Natural killer cell (primary cell): ENCODE measurements at regions not wholly inside any gene's neighbourhood (a gene's known extent, or its start where the extent isn't known, plus 50 kb on each side); places are given as distances from the start of the nearest gene placed in this dataset.

Experiments used
- ATAC-seq, 3 donors: fragments of 150-1000 bp in 2 of 3; fragments of 200-7000 bp in 1 of 3; cut with Tn5 transposase; 1 replicate in 1 of 3; 2 replicates in 2 of 3; pipeline ENCODE4 v1.10.0; 2021; ENCODE audit warnings: mild to moderate bottlenecking in 2 of 3, moderate library complexity in 2 of 3
- DNase-seq, 2 donors: peaks; one replicate each; pipeline versions ENCODE4 v3.0.0 to v3.0.0-alpha.2; 2013 to 2021; ENCODE audit warnings: mixed read lengths in 1 of 2
- H3K27ac ChIP-seq: one replicate; pipeline ENCODE4 v1.5.1; 2013; ENCODE audit warnings: mild to moderate bottlenecking, low read length
- H3K27me3 ChIP-seq: one replicate; pipeline ENCODE4 v1.6.1; 2013; ENCODE audit warnings: low read length; ENCODE audit not compliant: control insufficient read depth, insufficient read depth
- H3K36me3 ChIP-seq: one replicate; pipeline ENCODE4 v1.6.1; 2013; ENCODE audit warnings: low read length; ENCODE audit not compliant: control insufficient read depth, insufficient read depth
- H3K4me1 ChIP-seq: one replicate; pipeline ENCODE4 v1.6.1; 2013; ENCODE audit warnings: low read length; ENCODE audit not compliant: control insufficient read depth, insufficient read depth
- H3K4me3 ChIP-seq: one replicate; pipeline ENCODE4 v1.5.1; 2013; ENCODE audit warnings: low read length
- H3K9me3 ChIP-seq: one replicate; pipeline ENCODE4 v1.6.1; 2013; ENCODE audit warnings: low read length; ENCODE audit not compliant: control insufficient read depth, insufficient read depth
- H3K27ac Mint-ChIP-seq, 2 donors: one replicate each; pipeline ENCODE4 v1.8.0; 2022; ENCODE audit warnings: mild to moderate bottlenecking in 2 of 2, mixed read lengths in 2 of 2, moderate library complexity in 1 of 2
- H3K27me3 Mint-ChIP-seq, 2 donors: one replicate each; pipeline ENCODE4 v1.8.0; 2022; ENCODE audit warnings: low read depth in 2 of 2, mixed read lengths in 2 of 2
- H3K36me3 Mint-ChIP-seq: one replicate; pipeline ENCODE4 v1.8.0; 2022; ENCODE audit warnings: mixed read lengths
- H3K4me1 Mint-ChIP-seq, 2 donors: one replicate each; pipeline ENCODE4 v1.8.0; 2022; ENCODE audit warnings: mixed read lengths in 2 of 2
- H3K4me3 Mint-ChIP-seq: one replicate; pipeline ENCODE4 v1.8.0; 2022; ENCODE audit warnings: mild to moderate bottlenecking, moderate library complexity, mixed read lengths
- H3K9me3 Mint-ChIP-seq, 2 donors: one replicate each; pipeline ENCODE4 v1.8.0; 2022; ENCODE audit warnings: mixed read lengths in 2 of 2
- WGBS: methylation state at CpG from one replicate; pipeline ENCODE4 v1.1.7; 2013; ENCODE audit warnings: missing lambda C conversion rate; ENCODE audit not compliant: insufficient coverage; 5-methylcytosine and 5-hydroxymethylcytosine counted together
- intact Hi-C: fragments of 100-400 bp; cut with micrococcal nuclease; formaldehyde crosslinking; loops from one replicate; pipeline ENCODE4 v1.14.2; 2022
- TF ChIP-seq, protein P1 (sequence below): fragments of 200-600 bp; IDR thresholded peaks from one replicate; pipeline ENCODE4 v1.8.0; 2022; ENCODE audit warnings: antibody characterized with exemption

- no peak for ATAC-seq
- H3K27me3 ChIP-seq = no peaks in the 10 kb centered on the region
- Mint-ChIP-seq H3K9me3 (no peaks in the 10 kb centered on the region), H3K36me3 (no peaks in the 10 kb centered on the region), H3K4me3 (no peak overlapping the region), H3K27ac (no peak overlapping the region), H3K27me3 (no peaks in the 10 kb centered on the region), H3K4me1 (no peaks in the 10 kb centered on the region)
- no peaks in the 10 kb centered on the region for H3K4me1 ChIP-seq
- TF ChIP-seq, protein P1, sequence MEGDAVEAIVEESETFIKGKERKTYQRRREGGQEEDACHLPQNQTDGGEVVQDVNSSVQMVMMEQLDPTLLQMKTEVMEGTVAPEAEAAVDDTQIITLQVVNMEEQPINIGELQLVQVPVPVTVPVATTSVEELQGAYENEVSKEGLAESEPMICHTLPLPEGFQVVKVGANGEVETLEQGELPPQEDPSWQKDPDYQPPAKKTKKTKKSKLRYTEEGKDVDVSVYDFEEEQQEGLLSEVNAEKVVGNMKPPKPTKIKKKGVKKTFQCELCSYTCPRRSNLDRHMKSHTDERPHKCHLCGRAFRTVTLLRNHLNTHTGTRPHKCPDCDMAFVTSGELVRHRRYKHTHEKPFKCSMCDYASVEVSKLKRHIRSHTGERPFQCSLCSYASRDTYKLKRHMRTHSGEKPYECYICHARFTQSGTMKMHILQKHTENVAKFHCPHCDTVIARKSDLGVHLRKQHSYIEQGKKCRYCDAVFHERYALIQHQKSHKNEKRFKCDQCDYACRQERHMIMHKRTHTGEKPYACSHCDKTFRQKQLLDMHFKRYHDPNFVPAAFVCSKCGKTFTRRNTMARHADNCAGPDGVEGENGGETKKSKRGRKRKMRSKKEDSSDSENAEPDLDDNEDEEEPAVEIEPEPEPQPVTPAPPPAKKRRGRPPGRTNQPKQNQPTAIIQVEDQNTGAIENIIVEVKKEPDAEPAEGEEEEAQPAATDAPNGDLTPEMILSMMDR = no peak
- no peaks in the 10 kb centered on the region for H3K36me3 ChIP-seq
- intact Hi-C loops = no loop called here
- H3K4me3 ChIP-seq = no peak overlapping the region
- H3K27ac ChIP-seq = no peak overlapping the region
- no peaks in the 10 kb centered on the region for H3K9me3 ChIP-seq
- no peak for DNase-seq
These were observed 82.4 kb upstream of the INHBA start for GRCh38 chr7:41785265-41785664.

GRCh38 chr7:41779918-41780317, 77.0 kb upstream of the INHBA start:
- Histone ChIP-seq H3K36me3 (no peaks in the 10 kb centered on the region), H3K4me3 (no peak overlapping the region), H3K27me3 (no peaks in the 10 kb centered on the region), H3K4me1 (peaks cover 3% of the 10 kb centered on the region), H3K9me3 (no peaks in the 10 kb centered on the region), H3K27ac (peak overlapping the region; percentile 17)
- WGBS = no CpG with 5 or more reads among the region's 2 CpGs
- H3K36me3 Mint-ChIP-seq = no peaks in the 10 kb centered on the region
- no peak overlapping the region for H3K27ac Mint-ChIP-seq
- DNase-seq (no peak), ATAC-seq (peak in 1 of 3 donors; percentile 62)
- TF ChIP-seq, protein P1 = no peak
- H3K27me3 Mint-ChIP-seq = no peaks in the 10 kb centered on the region
- H3K9me3 Mint-ChIP-seq = no peaks in the 10 kb centered on the region
- H3K4me1 Mint-ChIP-seq = no peaks in the 10 kb centered on the region
- H3K4me3 Mint-ChIP-seq = no peak overlapping the region
- intact Hi-C loops = no loop called here

GRCh38 chr7:41777894-41778596, 75.2 kb upstream of the INHBA start:
- intact Hi-C loops = no loop called here
- peaks cover 3% of the 10 kb centered on the region for H3K4me1 ChIP-seq
- H3K4me3 ChIP-seq = no peak overlapping the region
- 49% methylated on average over 2 of the region's 5 CpGs for WGBS
- no peaks in the 10 kb centered on the region for H3K9me3 ChIP-seq
- no peaks in the 10 kb centered on the region for H3K36me3 ChIP-seq
- H3K27me3 ChIP-seq = no peaks in the 10 kb centered on the region
- Mint-ChIP-seq H3K27ac (no peak overlapping the region), H3K9me3 (no peaks in the 10 kb centered on the region), H3K4me1 (no peaks in the 10 kb centered on the region), H3K4me3 (no peak overlapping the region), H3K27me3 (no peaks in the 10 kb centered on the region), H3K36me3 (no peaks in the 10 kb centered on the region)
- H3K27ac ChIP-seq = no peak overlapping the region
- peak in 2 of 3 donors; percentile 26 to 50 for ATAC-seq
- DNase-seq = no peak
- TF ChIP-seq, protein P1 = no peak

DNA sequence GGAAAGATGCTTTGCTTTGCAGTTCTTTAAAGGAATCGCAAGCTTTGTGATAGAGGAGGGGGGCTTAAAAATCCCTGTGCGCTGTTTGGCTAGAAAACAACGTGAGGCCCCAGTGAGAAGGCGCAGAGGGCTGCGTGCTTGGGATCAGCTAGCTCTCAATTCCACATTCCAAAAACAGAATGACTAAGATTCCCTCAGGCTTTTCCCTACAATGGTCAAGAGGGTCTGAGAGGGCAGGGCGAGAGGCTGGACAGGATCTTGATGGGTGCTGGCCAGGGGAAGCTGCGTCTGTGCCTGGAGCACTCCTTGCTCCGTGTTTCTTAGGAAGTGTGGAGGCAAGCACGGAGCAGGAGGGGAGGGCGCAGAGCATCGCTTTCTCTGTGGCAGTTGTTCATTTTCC, 72.1 kb upstream of the INHBA start:
- Mint-ChIP-seq H3K4me3 (no peak overlapping the region), H3K9me3 (no peaks in the 10 kb centered on the region), H3K4me1 (no peaks in the 10 kb centered on the region), H3K36me3 (no peaks in the 10 kb centered on the region), H3K27ac (no peak overlapping the region), H3K27me3 (no peaks in the 10 kb centered on the region)
- intact Hi-C loops = no loop called here
- no peak overlapping the region for H3K4me3 ChIP-seq
- WGBS = 95% methylated on average over 11 of the region's 11 CpGs
- no peaks in the 10 kb centered on the region for H3K27me3 ChIP-seq
- H3K36me3 ChIP-seq = no peaks in the 10 kb centered on the region
- TF ChIP-seq, protein P1 = no peak
- DNase-seq (no peak), ATAC-seq (no peak)
- no peaks in the 10 kb centered on the region for H3K9me3 ChIP-seq
- peaks cover 3% of the 10 kb centered on the region for H3K4me1 ChIP-seq
- no peak overlapping the region for H3K27ac ChIP-seq
